Colonic mucosa (tissue), 4 donors: ENCODE measurements at regions not wholly inside any gene's neighbourhood (a gene's known extent, or its start where the extent isn't known, plus 50 kb on each side); places are given as distances from the start of the nearest gene placed in this dataset.

Experiments used
- DNase-seq: peaks from one replicate; pipeline ENCODE4 v3.0.0-alpha.2; 2020
- H3K27ac ChIP-seq: fragments of 200-600 bp; one replicate; pipeline ENCODE4 v1.8.0; 2021
- H3K27me3 ChIP-seq: fragments of 200-600 bp; one replicate; pipeline ENCODE4 v1.8.0; 2021
- H3K36me3 ChIP-seq: fragments of 200-600 bp; one replicate; pipeline ENCODE4 v1.8.0; 2021
- H3K4me1 ChIP-seq: fragments of 200-600 bp; one replicate; pipeline ENCODE4 v1.8.0; 2021; ENCODE audit warnings: mild to moderate bottlenecking
- H3K4me3 ChIP-seq: fragments of 200-600 bp; one replicate; pipeline ENCODE4 v1.8.0; 2021
- H3K9ac ChIP-seq, 2 donors: one replicate each; pipeline ENCODE4 v1.7.0; 2013; ENCODE audit warnings: control low read depth in 2 of 2, low read depth in 2 of 2, low read length in 2 of 2
- H3K9me3 ChIP-seq: fragments of 200-600 bp; one replicate; pipeline ENCODE4 v1.8.0; 2021
- CTCF ChIP-seq: fragments of 200-600 bp; IDR thresholded peaks from one replicate; pipeline ENCODE4 v1.8.0; 2022; ENCODE audit warnings: antibody characterized with exemption, mild to moderate bottlenecking
- intact Hi-C: fragments of 100-400 bp; cut with DNase I; formaldehyde crosslinking; loops from one replicate; pipeline ENCODE4 v1.14.1; 2022
- donor health status: healthy.
- donor health status: DM: no; HTN: no; CAD: no.
- donor health status: DM: no; HTN: no; CAD: no.

DNA sequence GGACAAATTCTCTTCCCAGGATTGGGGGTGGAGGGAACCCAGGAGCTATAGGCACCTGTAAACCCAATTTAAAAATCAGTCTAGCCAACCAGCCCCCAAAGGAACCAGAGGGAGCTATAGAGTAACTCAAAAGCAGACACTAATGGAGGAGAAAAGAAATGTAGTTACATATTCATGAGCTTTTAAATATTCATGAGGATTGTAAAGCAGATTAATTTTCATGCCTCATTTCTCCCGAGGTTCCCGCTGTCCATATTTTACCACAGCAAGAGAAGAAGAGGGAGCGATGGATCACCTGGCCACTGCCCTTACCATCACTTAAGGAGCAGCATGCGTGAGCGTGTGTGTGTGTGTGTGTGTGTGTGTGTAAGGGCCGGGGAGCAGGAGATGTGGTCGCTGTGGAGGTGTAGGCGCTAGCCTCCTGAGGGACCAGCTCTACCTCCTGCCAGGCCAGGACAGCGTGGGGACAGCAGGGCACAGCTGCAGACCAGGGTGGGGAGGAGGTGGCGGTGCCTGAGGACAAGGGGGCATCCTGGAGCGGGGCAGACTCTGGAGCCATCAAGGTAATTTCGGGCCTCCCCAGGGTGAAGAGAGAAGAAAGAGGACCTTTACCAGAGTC is 100.7 kb upstream of the THY1 start:
- no peak overlapping the region for H3K9ac ChIP-seq
- H3K9me3 ChIP-seq, result no peaks in the 10 kb centered on the region
- intact Hi-C loops, result no loop called here
- H3K36me3 ChIP-seq, result no peaks in the 10 kb centered on the region
- no peak for TF ChIP-seq CTCF
- no peak overlapping the region for H3K4me3 ChIP-seq
- no peak overlapping the region for H3K27ac ChIP-seq
- H3K27me3 ChIP-seq, result no peaks in the 10 kb centered on the region
- H3K4me1 ChIP-seq, result no peaks in the 10 kb centered on the region
- no peak for DNase-seq

GRCh38 chr11:119522609-119523008 is 99.6 kb upstream of the THY1 start:
- no peak for DNase-seq
- H3K27me3 ChIP-seq, result no peaks in the 10 kb centered on the region
- no peak for TF ChIP-seq CTCF
- H3K36me3 ChIP-seq, result no peaks in the 10 kb centered on the region
- no peaks in the 10 kb centered on the region for H3K4me1 ChIP-seq
- no peak overlapping the region for H3K9ac ChIP-seq
- intact Hi-C loops, result no loop called here
- no peak overlapping the region for H3K27ac ChIP-seq
- no peak overlapping the region for H3K4me3 ChIP-seq
- no peaks in the 10 kb centered on the region for H3K9me3 ChIP-seq

- Histone ChIP-seq H3K36me3 (no peaks in the 10 kb centered on the region), H3K27ac (no peak overlapping the region), H3K9ac (no peak overlapping the region), H3K9me3 (no peaks in the 10 kb centered on the region), H3K4me3 (no peak overlapping the region), H3K27me3 (no peaks in the 10 kb centered on the region), H3K4me1 (no peaks in the 10 kb centered on the region)
- TF ChIP-seq CTCF, result no peak
- intact Hi-C loops, result no loop called here
- DNase-seq, result no peak
Observed at GRCh38 chr11:119521551-119521950, 98.6 kb upstream of the THY1 start.

DNA sequence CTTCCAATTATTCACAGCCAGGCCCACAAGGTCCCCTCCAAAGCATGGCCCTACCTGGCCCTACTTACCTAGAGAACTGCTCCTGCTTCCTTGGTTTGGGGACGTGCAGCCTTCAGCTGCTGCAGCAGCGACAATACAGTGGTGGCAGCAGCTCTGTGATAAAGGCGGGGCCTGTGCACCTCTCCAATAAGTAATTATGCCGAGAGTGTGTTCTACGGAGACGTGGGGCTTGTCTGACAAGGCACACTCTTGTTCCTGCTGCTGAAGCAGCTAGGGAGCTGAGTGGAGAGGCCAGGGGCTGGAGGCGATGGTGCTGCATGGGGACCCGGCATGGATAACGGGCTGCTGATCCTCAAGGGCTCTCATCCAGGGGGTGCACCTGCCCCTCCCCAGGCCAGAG is 98.0 kb upstream of the THY1 start:
- intact Hi-C loops, result no loop called here
- no peak overlapping the region for H3K9ac ChIP-seq

DNA sequence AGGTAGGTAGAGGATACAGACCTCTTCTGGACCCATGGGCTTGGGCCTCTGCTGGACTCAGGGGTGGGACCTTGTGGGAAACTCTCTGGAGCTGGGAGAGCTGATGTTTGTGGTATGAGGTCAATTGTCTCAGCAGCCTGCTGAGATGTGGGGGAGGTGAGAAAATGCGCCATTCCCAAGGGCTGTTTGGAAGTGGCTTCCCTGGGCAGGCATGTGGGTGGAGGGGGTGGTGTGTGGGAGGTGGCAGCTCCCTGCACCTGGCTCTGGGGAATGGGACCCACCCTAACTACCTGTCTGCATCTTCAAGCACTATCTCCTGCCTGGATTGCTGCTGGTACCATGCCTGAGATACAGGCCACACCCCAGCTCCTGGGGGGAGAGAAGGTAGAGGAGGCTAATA is 97.4 kb upstream of the THY1 start:
- no peaks in the 10 kb centered on the region for H3K9me3 ChIP-seq
- H3K4me1 ChIP-seq, result no peaks in the 10 kb centered on the region
- DNase-seq, result no peak
- no peaks in the 10 kb centered on the region for H3K36me3 ChIP-seq
- H3K27me3 ChIP-seq, result no peaks in the 10 kb centered on the region
- TF ChIP-seq CTCF, result no peak
- no peak overlapping the region for H3K4me3 ChIP-seq
- intact Hi-C loops, result no loop called here
- no peak overlapping the region for H3K9ac ChIP-seq
- no peak overlapping the region for H3K27ac ChIP-seq

More for the DNA sequence above, 98.0 kb upstream of the THY1 start:
- no peak overlapping the region for H3K4me3 ChIP-seq
- no peaks in the 10 kb centered on the region for H3K36me3 ChIP-seq
- no peaks in the 10 kb centered on the region for H3K27me3 ChIP-seq
- H3K4me1 ChIP-seq, result no peaks in the 10 kb centered on the region
- no peak for DNase-seq
- no peaks in the 10 kb centered on the region for H3K9me3 ChIP-seq
- no peak overlapping the region for H3K27ac ChIP-seq
- TF ChIP-seq CTCF, result no peak

- H3K4me3 ChIP-seq, result no peak overlapping the region
- intact Hi-C loops, result no loop called here
- no peaks in the 10 kb centered on the region for H3K36me3 ChIP-seq
Observed at GRCh38 chr11:119519796-119520195, 96.8 kb upstream of the THY1 start.

More at GRCh38 chr11:119519796-119520195, 96.8 kb upstream of the THY1 start:
- H3K9me3 ChIP-seq, result no peaks in the 10 kb centered on the region
- no peak for DNase-seq
- H3K27me3 ChIP-seq, result no peaks in the 10 kb centered on the region
- no peak for TF ChIP-seq CTCF
- no peak overlapping the region for H3K9ac ChIP-seq
- H3K27ac ChIP-seq, result no peak overlapping the region
- H3K4me1 ChIP-seq, result no peaks in the 10 kb centered on the region
